H54 (cell line): ENCODE measurements at regions not wholly inside any gene's neighbourhood (a gene's known extent, or its start where the extent isn't known, plus 50 kb on each side); places are given as distances from the start of the nearest gene placed in this dataset.

Experiments used
- DNase-seq: peaks from one replicate; pipeline ENCODE4 v3.0.0; 2011; ENCODE audit warnings: low spot score, mixed read lengths; ENCODE audit not compliant: insufficient read length
- FAIRE-seq: peaks from 3 replicates; lab custom pipeline; 2011; peaks lifted over from hg19 to GRCh38; lab: Jason Lieb, UNC
- POLR2A ChIP-seq: IDR thresholded peaks from 2 replicates; pipeline ENCODE4 v1.6.1; 2011; ENCODE audit warnings: low read depth, mild to moderate bottlenecking, low read length

DNA sequence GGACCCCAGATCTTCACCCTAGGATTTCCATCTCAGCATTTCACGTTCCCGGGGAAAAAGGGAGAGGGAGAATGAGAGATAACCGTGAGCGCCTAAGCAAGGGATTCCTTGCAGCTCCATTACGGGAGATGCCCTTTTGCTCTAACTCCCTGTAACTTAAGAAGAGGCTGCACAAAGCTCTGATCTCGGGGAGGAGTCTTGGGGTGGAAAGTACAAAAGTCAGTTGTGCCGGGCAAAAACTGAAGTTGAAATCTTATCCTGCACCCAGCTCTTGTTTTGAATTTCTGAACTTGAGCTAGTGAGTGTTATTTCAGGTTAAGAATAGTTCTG lies 256.4 kb upstream of the SOX21 start:
- peak; percentile 66 for FAIRE-seq
- TF ChIP-seq POLR2A = no peak
- no peak for DNase-seq

DNA sequence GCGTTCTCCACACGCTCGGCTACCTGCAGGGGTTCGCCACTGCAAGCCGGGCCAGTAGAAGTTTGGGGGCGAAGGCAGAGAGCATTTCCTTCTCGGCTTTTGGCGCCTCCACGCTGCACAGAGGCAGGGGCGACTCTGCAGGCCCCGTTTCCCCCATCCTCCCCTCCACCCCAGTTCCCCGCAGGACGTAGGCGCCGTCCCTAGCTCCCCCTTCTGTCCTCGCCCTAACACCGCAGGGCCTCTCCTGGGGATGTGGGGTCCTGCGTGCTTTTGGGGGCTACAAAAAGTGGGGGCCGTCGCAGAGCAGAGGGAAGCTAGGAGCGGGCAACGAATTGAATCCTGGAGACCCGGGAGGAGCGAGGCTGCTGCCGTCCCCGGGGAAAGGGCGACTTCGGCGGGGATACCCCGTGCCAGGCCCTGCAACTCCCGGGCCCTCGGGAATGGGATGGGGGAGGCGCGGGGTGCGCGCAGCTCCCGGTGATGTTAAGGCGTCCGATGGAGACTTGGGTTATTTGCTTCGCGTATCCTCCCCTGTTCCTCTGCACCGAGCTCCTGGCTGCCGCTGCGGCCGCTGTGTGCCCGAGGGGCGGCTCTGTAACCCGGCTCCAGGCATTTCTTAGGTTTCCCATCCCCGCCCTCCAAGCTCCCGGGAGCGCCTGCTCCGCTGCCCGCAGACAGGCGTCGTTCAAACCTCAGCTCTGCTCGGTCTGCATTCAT lies 255.9 kb upstream of the SOX21 start:
- FAIRE-seq = no peak
- peak; percentile 26 for DNase-seq
- no peak for TF ChIP-seq POLR2A

DNA sequence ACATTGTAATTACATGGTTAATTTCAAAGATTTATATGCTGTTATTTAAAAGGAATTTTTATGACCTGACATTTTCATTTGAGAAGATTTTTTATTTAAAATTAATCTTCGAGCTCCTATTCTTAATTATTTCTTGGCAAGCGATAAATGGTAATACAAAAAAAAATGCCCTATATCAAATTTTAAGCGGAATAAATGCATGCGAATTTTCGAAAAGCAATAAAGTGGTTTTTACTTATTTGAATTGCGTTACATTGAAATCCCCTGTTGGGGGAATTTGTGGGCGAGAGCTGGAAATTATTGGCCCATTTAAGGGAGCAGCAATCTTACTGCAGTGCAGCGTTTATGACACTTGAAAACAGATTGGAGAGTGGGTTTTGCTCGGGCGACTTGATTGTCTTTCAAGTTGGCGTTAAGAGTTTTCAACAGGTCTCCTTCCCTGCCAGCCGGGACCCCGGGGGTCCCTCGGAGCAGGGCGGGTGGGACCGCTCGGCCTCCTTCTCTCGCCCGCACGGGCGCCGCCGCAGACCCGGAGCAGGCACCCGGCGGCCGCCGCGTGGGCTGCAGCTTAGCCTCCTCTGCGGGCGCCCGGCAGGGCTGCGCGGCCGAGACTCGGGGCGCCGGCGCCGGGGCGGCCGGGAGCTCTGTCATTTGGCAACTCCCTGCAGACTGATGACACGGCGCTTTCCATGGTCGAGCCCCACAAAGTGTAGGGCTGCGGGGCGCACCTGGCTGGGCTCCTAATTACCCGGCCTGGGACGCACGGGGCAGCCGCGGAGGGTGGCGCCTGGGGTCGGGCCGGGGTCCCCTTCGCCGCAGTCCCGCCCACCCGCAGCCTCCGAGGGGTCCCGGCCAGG lies 255.1 kb upstream of the SOX21 start:
- DNase-seq = peak; percentile 53
- peak; percentile 30 for FAIRE-seq
- TF ChIP-seq POLR2A = peak; percentile 24; the same call in 1 of the 2 replicates

DNA sequence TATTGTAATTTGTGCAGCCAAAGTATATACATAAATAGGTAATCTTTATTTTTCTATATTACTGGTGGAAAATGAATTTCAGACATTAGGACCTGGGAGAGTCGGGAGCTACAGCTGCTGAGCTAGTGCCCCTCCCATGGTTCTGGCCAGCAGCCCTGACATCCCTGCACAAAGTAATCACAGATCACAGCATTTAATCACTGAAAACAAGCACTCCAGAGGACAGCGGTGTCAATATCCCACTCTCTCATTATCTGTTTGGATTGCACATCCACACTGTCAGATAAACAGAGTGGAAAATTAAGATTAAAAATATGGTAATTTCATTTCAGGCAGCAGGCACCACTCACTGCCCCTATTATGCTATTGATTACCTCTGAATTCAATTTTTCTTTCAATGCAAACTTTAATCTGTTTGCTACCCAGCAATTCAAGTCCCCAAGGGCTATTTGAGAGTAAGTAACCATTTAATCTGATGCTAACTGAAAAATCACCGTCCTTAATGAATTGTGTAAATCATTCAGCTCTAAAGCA lies 254.1 kb upstream of the SOX21 start:
- DNase-seq (no peak), FAIRE-seq (no peak)
- TF ChIP-seq POLR2A = no peak

DNA sequence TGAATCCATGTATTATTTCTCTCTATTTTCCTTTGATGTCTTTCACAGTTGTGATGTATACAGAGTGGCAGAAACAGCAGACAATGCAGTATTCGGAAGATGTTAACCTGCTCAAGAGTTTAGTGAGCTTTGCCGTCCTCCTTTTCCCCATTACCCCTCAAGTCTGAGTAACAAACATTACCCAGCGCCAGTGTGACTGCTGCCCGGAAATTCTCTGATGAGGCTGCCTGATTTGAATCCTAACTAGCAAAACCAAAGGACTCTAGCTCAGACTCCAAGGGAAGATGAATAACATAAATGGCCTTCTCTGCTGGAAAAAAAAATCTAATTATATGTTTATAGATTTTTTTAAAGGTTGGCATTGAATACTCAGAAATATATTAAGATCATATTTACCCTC lies 247.3 kb upstream of the SOX21 start:
- FAIRE-seq (no peak), DNase-seq (no peak)
- TF ChIP-seq POLR2A = no peak

DNA sequence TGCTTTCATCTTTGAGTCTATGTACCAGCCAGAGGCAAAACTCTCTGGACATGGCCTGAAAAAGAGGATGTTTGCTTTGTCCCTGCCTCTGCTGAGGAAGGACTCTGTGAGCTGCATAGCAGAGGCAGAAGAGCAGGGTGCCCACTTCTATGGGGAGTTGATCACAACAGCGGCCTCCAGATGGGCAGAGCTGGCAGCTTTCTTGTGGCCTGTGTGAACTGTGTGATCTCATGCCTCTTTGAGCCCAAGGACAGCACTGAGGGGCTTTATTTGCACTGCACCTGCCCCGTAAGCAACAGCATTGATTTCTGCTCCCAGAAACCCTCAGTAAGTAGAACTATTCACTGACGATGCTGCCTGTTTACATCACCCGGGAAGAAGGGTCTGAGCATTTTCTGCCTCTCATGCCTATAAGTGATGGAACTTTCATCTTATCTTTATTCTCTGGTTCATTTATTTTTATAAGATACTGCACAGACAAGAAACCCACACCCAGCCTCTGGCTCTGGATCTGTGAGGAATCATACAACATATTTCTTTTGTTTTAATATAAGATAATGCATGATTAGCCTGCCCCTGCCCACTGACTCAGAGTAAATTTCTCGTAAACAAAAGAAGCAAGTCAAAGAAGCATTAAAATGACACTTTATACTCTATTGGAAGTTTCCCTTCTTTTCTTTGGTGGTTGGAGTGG lies 244.2 kb upstream of the SOX21 start:
- FAIRE-seq (no peak), DNase-seq (no peak)
- no peak for TF ChIP-seq POLR2A

DNA sequence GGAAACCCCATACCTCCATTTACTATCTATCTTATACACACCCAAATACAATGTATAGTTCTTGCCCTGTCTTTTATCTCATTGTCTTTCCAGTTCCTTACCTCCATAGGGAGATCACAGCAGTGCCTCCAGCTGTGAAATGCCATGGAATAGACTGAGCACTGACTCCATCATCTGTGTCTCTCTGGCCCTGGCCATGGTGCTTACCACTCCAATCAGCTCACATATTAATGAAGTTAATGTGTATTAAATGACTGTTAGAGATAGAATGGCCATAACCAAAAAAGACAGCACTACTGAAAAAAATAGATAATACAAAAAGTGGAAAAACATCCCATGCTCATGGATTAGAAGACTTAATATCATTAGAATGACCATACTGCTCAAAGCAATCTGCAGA lies 240.4 kb upstream of the SOX21 start:
- FAIRE-seq (no peak), DNase-seq (no peak)
- TF ChIP-seq POLR2A = no peak

DNA sequence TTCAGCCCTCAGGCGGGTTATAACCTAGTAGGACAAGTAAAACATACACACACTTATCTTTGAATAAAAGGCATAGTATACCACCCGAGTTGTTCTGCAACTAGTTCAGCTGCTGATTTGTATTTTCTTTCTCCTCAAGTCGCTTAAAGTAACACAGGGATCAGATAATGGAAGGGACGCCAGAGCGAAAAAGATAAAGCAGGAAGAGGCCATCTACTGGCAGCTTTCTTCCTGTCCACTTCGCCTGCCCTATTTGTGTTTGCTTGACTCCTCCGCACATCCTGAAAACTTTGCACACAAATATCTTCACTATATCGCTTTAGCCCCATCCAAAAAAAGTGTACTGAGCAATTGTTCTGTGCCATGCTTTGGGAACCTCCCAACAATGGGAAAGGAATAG lies 238.0 kb upstream of the SOX21 start:
- TF ChIP-seq POLR2A = no peak
- DNase-seq (no peak), FAIRE-seq (no peak)

DNA sequence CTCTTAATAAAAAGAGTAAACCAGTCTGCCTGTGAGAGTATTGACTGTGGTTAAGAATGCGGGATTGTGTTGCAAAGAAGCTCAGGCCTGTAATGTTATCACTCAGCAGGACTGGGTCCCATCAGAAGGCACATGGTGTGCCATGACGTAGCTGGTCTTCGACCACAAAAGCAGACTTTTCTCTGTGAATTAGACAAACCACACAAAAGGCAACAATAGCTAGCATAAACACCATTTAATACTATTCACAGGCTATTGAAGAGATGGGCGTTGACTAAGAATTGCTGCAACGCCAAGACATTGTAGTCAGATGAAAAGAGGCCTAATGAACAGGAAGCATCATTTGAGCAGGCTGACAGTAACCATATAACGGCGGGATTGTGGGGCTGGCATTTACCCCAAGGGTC lies 235.6 kb upstream of the SOX21 start:
- no peak for TF ChIP-seq POLR2A
- FAIRE-seq = no peak
- DNase-seq = no peak

DNA sequence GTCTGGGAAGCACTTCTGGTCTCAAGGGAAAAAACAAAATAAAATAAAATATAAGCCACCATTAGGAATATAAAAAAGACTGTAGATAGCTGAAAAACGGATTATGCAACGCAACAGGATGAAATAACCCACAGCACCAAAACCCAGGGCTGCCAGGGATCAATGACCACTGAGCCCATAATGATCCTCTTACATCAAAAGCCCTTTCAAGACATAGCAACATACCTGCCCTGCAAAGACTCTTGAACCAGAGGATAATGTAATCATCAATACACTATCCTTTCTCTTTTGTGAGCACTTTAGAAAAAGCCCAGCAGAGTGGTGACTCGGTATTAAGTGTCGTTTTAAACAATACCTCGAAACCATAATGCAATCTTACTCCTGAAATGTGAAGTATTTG lies 235.0 kb upstream of the SOX21 start:
- no peak for TF ChIP-seq POLR2A
- DNase-seq = no peak
- FAIRE-seq = no peak

DNA sequence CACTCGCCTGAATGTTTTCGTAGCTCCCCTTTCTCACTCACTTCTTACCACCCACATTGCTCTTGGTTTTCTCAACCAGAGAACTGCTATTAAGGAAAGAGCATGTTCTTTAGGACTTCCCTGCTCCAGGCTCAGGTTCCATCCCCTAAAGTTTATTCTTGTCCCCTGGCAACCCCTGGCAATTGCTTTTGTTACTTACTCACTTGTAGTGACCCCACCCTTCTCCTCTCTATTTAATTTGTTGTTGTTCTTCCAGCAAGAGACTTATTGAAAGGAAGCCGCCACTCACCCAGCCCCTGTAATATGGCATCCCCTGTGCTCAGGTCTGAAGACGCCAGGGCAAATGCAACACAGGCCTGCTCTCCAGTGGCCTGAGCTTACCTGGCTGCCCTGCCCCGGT lies 233.7 kb upstream of the SOX21 start:
- no peak for TF ChIP-seq POLR2A
- FAIRE-seq = no peak

DNA sequence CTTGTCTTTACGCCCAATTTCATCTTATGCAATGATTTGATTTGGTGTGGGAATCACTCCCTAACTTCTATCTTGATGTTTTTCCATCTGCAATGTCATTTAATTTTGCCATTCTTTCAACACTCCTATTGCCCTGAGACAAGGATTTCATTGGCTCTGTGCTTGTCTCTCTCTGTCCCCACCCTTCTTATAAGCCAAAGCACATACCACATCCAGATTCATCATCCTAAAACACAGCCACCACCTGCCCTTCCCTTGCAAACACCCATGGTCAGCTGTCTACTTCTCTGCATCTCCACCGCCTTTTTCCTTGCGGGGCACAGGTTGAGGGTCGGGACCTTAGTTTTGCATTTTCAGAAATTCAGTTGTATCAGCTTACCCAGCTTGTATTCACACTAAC lies 225.8 kb upstream of the SOX21 start:
- no peak for TF ChIP-seq POLR2A
- DNase-seq = no peak
- FAIRE-seq = no peak

More for the DNA sequence above, 233.7 kb upstream of the SOX21 start:
- DNase-seq = no peak

DNA sequence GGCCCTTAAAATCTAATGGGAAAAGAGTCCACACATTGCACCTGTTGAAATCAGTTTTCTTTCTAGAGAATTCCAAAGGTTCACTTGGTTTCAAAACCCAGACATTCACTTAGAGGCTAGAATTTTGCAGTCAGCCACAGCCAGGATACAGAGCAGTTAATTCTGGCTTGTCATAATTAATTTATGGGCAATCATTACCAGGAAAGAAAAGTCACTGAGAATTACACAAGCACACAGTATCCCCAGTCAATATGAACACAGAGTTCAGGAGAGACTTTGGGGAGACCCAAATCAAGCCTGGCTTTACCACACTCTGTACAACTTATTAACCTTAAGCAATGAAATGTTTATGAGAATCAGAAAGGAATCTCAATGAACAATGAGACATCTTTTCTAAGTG lies 224.3 kb upstream of the SOX21 start:
- TF ChIP-seq POLR2A = no peak
- DNase-seq (no peak), FAIRE-seq (no peak)

DNA sequence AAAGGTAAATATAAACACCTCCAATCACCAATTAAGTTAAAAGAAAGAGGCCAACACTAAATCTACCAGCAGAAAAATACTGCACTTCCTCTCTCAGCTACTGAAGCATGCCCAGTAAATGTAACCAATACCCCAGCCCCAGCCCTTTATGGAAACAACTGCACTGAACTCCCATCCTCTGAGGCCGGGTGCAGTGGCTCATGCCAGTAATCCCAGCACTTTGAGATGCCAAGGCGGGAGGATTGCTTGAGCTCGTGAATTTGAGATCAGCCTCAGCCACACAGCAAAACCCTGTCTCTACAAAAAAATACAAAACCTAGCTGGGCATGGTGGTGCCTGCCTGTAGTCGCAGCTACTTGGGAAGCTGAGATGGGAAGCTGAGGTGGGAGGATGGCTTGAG lies 221.6 kb upstream of the SOX21 start:
- DNase-seq (no peak), FAIRE-seq (no peak)
- no peak for TF ChIP-seq POLR2A
